GM19452 (cell line): ENCODE measurements at regions not wholly inside any gene's neighbourhood (a gene's known extent, or its start where the extent isn't known, plus 50 kb on each side); places are given as distances from the start of the nearest gene placed in this dataset.

ENCODE experiments used
- ATAC-seq: cut with Tn5 transposase; IDR thresholded peaks from one replicate; pipeline ENCODE4 v1.9.1; 2021; ENCODE audit not compliant: unreplicated experiment

- no peak for ATAC-seq
Observed at GRCh38 chr5:33237471-33237870, 203.3 kb upstream of the TARS1 start.

GRCh38 chr5:33238826-33239695 is 201.7 kb upstream of the TARS1 start:
- no peak for ATAC-seq

- ATAC-seq = no peak
Observed at GRCh38 chr5:33240558-33240957, 200.2 kb upstream of the TARS1 start.

GRCh38 chr5:33241802-33242201 is 199.0 kb upstream of the TARS1 start:
- no peak for ATAC-seq

- no peak for ATAC-seq
Observed at GRCh38 chr5:33242277-33242676, 198.5 kb upstream of the TARS1 start.

- ATAC-seq = no peak
Observed at GRCh38 chr5:33244441-33245150, 196.2 kb upstream of the TARS1 start.

- ATAC-seq = no peak
Observed at GRCh38 chr5:33254579-33254978, 186.2 kb upstream of the TARS1 start.

GRCh38 chr5:33257807-33258429 is 182.8 kb upstream of the TARS1 start:
- ATAC-seq = no peak

GRCh38 chr5:33258553-33258952 is 182.2 kb upstream of the TARS1 start:
- no peak for ATAC-seq

GRCh38 chr5:33260098-33260497 is 180.7 kb upstream of the TARS1 start:
- no peak for ATAC-seq

- no peak for ATAC-seq
Observed at GRCh38 chr5:33261305-33261704, 179.5 kb upstream of the TARS1 start.

GRCh38 chr5:33261747-33262146 is 179.0 kb upstream of the TARS1 start:
- no peak for ATAC-seq

- ATAC-seq = no peak
Observed at GRCh38 chr5:33267801-33268200, 173.0 kb upstream of the TARS1 start.

- no peak for ATAC-seq
Observed at GRCh38 chr5:33268374-33268773, 172.4 kb upstream of the TARS1 start.

- ATAC-seq = no peak
Observed at GRCh38 chr5:33270671-33271070, 170.1 kb upstream of the TARS1 start.

GRCh38 chr5:33271606-33272005 is 169.2 kb upstream of the TARS1 start:
- no peak for ATAC-seq

- no peak for ATAC-seq
Observed at GRCh38 chr5:33272288-33272687, 168.5 kb upstream of the TARS1 start.

- ATAC-seq = no peak
Observed at GRCh38 chr5:33273985-33274384, 166.8 kb upstream of the TARS1 start.

GRCh38 chr5:33275391-33275790 is 165.4 kb upstream of the TARS1 start:
- ATAC-seq = no peak

GRCh38 chr5:33275921-33276627 is 164.7 kb upstream of the TARS1 start:
- no peak for ATAC-seq

GRCh38 chr5:33276628-33276950 is 164.2 kb upstream of the TARS1 start:
- ATAC-seq = no peak
